ENCODE measurements at regions not wholly inside any gene's neighbourhood (a gene's known extent, or its start where the extent isn't known, plus 50 kb on each side); places are given as distances from the start of the nearest gene placed in this dataset.

- H3K27me3 Mint-ChIP-seq (ENCODE audit: insufficient read depth, low read depth, poor library complexity) = no peaks in the 10 kb centered on the region
- H3K4me1 Mint-ChIP-seq = peaks cover 20% of the 10 kb centered on the region
- no peak overlapping the region for H3K4me2 ChIP-seq
- H3K79me2 ChIP-seq (replicated peaks; ENCODE audit: insufficient read depth) = no peaks in the 10 kb centered on the region
- ATAC-seq (no peak), DNase-seq (ENCODE audit: low spot score) (no peak)
- H3K27me3 ChIP-seq (ENCODE audit: insufficient read depth) = no peaks in the 10 kb centered on the region
- no peaks in the 10 kb centered on the region for H3F3A ChIP-seq (replicated peaks; ENCODE audit: low read depth)
- no peak overlapping the region for H3K27ac ChIP-seq (ENCODE audit: low read depth)
- no peaks in the 10 kb centered on the region for H4K20me1 ChIP-seq (replicated peaks; ENCODE audit: insufficient read depth)
- H2AFZ ChIP-seq = no peak overlapping the region
- no peaks in the 10 kb centered on the region for H3K36me3 ChIP-seq (ENCODE audit: insufficient read depth)
- peaks cover 14% of the 10 kb centered on the region; the same call in 1 of the 2 replicates for H3K4me1 ChIP-seq (ENCODE audit: insufficient read depth)
- no peak overlapping the region for H3K4me3 Mint-ChIP-seq
- no peak overlapping the region for H3K4me3 ChIP-seq
- TF ChIP-seq EZH2 (IDR thresholded peaks at IDR 0.05; ENCODE audit: low read depth, unreplicated experiment) (no peak), EZH2phosphoT487 (IDR thresholded peaks at IDR 0.05; ENCODE audit: unreplicated experiment) (no peak)
- TF ChIP-seq, protein P1, sequence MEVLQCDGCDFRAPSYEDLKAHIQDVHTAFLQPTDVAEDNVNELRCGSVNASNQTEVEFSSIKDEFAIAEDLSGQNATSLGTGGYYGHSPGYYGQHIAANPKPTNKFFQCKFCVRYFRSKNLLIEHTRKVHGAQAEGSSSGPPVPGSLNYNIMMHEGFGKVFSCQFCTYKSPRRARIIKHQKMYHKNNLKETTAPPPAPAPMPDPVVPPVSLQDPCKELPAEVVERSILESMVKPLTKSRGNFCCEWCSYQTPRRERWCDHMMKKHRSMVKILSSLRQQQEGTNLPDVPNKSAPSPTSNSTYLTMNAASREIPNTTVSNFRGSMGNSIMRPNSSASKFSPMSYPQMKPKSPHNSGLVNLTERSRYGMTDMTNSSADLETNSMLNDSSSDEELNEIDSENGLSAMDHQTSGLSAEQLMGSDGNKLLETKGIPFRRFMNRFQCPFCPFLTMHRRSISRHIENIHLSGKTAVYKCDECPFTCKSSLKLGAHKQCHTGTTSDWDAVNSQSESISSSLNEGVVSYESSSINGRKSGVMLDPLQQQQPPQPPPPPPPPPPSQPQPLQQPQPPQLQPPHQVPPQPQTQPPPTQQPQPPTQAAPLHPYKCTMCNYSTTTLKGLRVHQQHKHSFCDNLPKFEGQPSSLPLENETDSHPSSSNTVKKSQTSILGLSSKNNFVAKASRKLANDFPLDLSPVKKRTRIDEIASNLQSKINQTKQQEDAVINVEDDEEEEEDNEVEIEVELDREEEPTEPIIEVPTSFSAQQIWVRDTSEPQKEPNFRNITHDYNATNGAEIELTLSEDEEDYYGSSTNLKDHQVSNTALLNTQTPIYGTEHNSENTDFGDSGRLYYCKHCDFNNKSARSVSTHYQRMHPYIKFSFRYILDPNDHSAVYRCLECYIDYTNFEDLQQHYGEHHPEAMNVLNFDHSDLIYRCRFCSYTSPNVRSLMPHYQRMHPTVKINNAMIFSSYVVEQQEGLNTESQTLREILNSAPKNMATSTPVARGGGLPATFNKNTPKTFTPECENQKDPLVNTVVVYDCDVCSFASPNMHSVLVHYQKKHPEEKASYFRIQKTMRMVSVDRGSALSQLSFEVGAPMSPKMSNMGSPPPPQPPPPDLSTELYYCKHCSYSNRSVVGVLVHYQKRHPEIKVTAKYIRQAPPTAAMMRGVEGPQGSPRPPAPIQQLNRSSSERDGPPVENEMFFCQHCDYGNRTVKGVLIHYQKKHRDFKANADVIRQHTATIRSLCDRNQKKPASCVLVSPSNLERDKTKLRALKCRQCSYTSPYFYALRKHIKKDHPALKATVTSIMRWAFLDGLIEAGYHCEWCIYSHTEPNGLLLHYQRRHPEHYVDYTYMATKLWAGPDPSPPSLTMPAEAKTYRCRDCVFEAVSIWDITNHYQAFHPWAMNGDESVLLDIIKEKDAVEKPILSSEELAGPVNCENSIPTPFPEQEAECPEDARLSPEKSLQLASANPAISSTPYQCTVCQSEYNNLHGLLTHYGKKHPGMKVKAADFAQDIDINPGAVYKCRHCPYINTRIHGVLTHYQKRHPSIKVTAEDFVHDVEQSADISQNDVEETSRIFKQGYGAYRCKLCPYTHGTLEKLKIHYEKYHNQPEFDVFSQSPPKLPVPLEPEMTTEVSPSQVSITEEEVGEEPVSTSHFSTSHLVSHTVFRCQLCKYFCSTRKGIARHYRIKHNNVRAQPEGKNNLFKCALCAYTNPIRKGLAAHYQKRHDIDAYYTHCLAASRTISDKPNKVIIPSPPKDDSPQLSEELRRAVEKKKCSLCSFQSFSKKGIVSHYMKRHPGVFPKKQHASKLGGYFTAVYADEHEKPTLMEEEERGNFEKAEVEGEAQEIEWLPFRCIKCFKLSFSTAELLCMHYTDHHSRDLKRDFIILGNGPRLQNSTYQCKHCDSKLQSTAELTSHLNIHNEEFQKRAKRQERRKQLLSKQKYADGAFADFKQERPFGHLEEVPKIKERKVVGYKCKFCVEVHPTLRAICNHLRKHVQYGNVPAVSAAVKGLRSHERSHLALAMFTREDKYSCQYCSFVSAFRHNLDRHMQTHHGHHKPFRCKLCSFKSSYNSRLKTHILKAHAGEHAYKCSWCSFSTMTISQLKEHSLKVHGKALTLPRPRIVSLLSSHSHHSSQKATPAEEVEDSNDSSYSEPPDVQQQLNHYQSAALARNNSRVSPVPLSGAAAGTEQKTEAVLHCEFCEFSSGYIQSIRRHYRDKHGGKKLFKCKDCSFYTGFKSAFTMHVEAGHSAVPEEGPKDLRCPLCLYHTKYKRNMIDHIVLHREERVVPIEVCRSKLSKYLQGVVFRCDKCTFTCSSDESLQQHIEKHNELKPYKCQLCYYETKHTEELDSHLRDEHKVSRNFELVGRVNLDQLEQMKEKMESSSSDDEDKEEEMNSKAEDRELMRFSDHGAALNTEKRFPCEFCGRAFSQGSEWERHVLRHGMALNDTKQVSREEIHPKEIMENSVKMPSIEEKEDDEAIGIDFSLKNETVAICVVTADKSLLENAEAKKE (CRISPR knock-in tag; IDR thresholded peaks at IDR 0.05) = no peak
- TF ChIP-seq, protein P2, sequence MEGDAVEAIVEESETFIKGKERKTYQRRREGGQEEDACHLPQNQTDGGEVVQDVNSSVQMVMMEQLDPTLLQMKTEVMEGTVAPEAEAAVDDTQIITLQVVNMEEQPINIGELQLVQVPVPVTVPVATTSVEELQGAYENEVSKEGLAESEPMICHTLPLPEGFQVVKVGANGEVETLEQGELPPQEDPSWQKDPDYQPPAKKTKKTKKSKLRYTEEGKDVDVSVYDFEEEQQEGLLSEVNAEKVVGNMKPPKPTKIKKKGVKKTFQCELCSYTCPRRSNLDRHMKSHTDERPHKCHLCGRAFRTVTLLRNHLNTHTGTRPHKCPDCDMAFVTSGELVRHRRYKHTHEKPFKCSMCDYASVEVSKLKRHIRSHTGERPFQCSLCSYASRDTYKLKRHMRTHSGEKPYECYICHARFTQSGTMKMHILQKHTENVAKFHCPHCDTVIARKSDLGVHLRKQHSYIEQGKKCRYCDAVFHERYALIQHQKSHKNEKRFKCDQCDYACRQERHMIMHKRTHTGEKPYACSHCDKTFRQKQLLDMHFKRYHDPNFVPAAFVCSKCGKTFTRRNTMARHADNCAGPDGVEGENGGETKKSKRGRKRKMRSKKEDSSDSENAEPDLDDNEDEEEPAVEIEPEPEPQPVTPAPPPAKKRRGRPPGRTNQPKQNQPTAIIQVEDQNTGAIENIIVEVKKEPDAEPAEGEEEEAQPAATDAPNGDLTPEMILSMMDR (conservative IDR thresholded peaks at IDR 0.05; ENCODE audit: low read depth in 2 of 2) = no peak
- H3K9me2 ChIP-seq (ENCODE audit: insufficient read depth) = no peaks in the 10 kb centered on the region
- peak overlapping the region; percentile 38 for H3K27ac Mint-ChIP-seq
- no peaks in the 10 kb centered on the region for H3K36me3 Mint-ChIP-seq (ENCODE audit: low read depth)
- H3K9me3 Mint-ChIP-seq = no peaks in the 10 kb centered on the region
Measured at GRCh38 chr5:117759849-117760499, 1185.4 kb upstream of the SEMA6A start.

Data from GM23338 (cell line).